Gastroesophageal sphincter (tissue), 3 donors: ENCODE measurements at regions not wholly inside any gene's neighbourhood (a gene's known extent, or its start where the extent isn't known, plus 50 kb on each side); places are given as distances from the start of the nearest gene placed in this dataset.
"Not testable (repeated sequence)": the region's sequence is repeated elsewhere in the genome, so short reads cannot be mapped to it uniquely, and the experiment has no call there.

ENCODE experiments used
- CTCF ChIP-seq, 4 experiments: fragments of 200-600 bp in 2 of 4; fragments of 450-650 bp in 2 of 4; sonication (generic) in 1 of 4; IDR thresholded peaks; one replicate each; pipeline ENCODE4 v1.5.1; 2017 to 2019; ENCODE audit warnings: antibody characterized with exemption in 4 of 4, mild to moderate bottlenecking in 2 of 4, moderate library complexity in 2 of 4
- EP300 ChIP-seq: sonication (generic); formaldehyde crosslinking; IDR thresholded peaks from one replicate; pipeline ENCODE4 v1.6.1; 2017; ENCODE audit warnings: antibody characterized with exemption, mild to moderate bottlenecking
- POLR2A ChIP-seq, 2 donors: fragments of 450-650 bp; IDR thresholded peaks; one replicate each; pipeline ENCODE4 v1.6.1; 2017; ENCODE audit warnings: antibody characterized with exemption in 2 of 2, mild to moderate bottlenecking in 2 of 2, moderate library complexity in 1 of 2
- POLR2AphosphoS5 ChIP-seq: sonication (generic); formaldehyde crosslinking; IDR thresholded peaks from one replicate; pipeline ENCODE4 v1.6.1; 2017; ENCODE audit warnings: antibody characterized with exemption

GRCh38 chr15:84147307-84147706, 88.3 kb upstream of the GOLGA6L4 start:
- not testable (repeated sequence) for TF ChIP-seq EP300; CTCF (IDR thresholded peaks at IDR 0.05); POLR2A (IDR thresholded peaks at IDR 0.05); POLR2AphosphoS5
